ENCODE measurements at regions not wholly inside any gene's neighbourhood (a gene's known extent, or its start where the extent isn't known, plus 50 kb on each side); places are given as distances from the start of the nearest gene placed in this dataset.

DNA sequence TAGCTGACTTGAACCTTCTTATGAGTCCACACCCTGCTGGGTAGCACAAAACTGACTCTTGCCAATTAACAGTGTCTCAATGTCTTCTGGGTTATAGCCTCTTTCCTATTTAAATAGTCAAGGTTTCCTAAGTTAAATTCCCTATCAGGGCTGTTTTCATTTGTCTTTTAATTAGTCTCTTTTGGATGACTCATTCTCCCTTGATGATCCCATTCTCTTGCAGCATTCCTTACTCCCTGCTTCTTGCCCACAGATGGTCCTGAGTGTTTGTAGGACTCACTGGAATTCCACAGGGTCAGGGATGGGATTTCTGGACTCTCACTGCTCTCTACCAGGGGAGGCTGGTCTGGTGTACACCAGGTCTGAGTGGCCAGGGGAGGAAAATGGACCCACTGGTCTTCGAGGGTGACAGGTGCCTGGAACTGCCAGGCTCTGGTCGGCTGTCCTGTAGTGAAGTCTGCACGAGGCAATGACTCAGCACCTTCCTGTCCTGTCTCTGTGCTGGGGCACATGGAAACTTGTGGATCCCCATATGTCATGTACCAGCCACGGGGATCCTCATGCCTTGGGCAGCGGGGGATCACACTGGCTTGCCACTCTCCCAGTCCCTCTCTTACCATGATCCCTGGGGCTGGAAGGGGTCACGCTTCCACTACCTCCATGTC, 236.5 kb upstream of the PELI2 start:
- Histone ChIP-seq H3K4me3 (replicated peaks in 1 of 3; ENCODE audit: insufficient read depth in 1 of 3, low read depth in 1 of 3, low read length in 3 of 3) (no peak overlapping the region), H3K79me2 (ENCODE audit: control insufficient read depth, insufficient read depth, low read length) (no peaks in the 10 kb centered on the region), H2AFZ (ENCODE audit: low read depth, low read length) (no peak overlapping the region), H3K4me1 (ENCODE audit: control insufficient read depth, extremely low read depth, insufficient read depth, low read length) (no peaks in the 10 kb centered on the region), H3K9me3 (replicated peaks; ENCODE audit: control insufficient read depth, insufficient read depth, low read length) (no peaks in the 10 kb centered on the region), H3K27ac (ENCODE audit: insufficient read depth, low read depth, low read length) (no peak overlapping the region), H3K36me3 (ENCODE audit: control insufficient read depth in 2 of 2, extremely low read depth in 1 of 2, insufficient read depth in 2 of 2, low read length in 2 of 2) (no peaks in the 10 kb centered on the region), H3K9ac (replicated peaks; ENCODE audit: extremely low read depth, insufficient read depth, low read length) (no peak overlapping the region), H3K4me2 (ENCODE audit: insufficient read depth, low read length) (no peak overlapping the region), H4K20me1 (replicated peaks; ENCODE audit: control insufficient read depth, extremely low read depth, insufficient read depth, low read length) (no peaks in the 10 kb centered on the region), H3K27me3 (ENCODE audit: control insufficient read depth in 2 of 2, insufficient read depth in 2 of 2, low read length in 2 of 2) (peaks cover 19 to 21% of the 10 kb centered on the region in 2 experiments), H3K9me1 (replicated peaks; ENCODE audit: control insufficient read depth, extremely low read depth, insufficient read depth, low read length) (no peaks in the 10 kb centered on the region)
- intact Hi-C loops (cut with micrococcal nuclease) (no loop called here), dilution Hi-C loops (cut with MboI; ENCODE audit: extremely low pct_ligation_motif_present, low sequenced_read_pairs) (no loop called here)
- BruUV-seq (replicated peaks): no TSS peak
- DNase-seq (ENCODE audit: low read depth, low spot score) (no peak), FAIRE-seq (no peak)
- POLR2A ChIA-PET: no interaction called here
- CTCF ChIA-PET: interaction anchor here (1.0 kb wide), 1 partner anchor 11 kb away, joined by 4 read pairs; no protein-coding TSS in a partner anchor
- TF ChIP-seq JUN (IDR thresholded peaks at IDR 0.05; ENCODE audit: borderline replicate concordance, insufficient read depth, insufficient read length, low read depth) (peak; percentile 17), FOS (IDR thresholded peaks at IDR 0.05; ENCODE audit: borderline replicate concordance, insufficient read depth, low read length) (no peak)

GRCh38 chr14:55884819-55885218, 233.4 kb upstream of the PELI2 start:
- no peak for TF ChIP-seq POLR2A (IDR thresholded peaks at IDR 0.05; ENCODE audit: low read depth, low read length)
- TF ChIP-seq FOS (IDR thresholded peaks at IDR 0.05; ENCODE audit: borderline replicate concordance, insufficient read depth, low read length): no peak
- TF ChIP-seq, protein P1, sequence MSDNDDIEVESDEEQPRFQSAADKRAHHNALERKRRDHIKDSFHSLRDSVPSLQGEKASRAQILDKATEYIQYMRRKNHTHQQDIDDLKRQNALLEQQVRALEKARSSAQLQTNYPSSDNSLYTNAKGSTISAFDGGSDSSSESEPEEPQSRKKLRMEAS (IDR thresholded peaks at IDR 0.05; ENCODE audit: insufficient read depth, insufficient read length): no peak
- no peak for TF ChIP-seq EZH2 (IDR thresholded peaks at IDR 0.05; ENCODE audit: borderline replicate concordance, low read depth, low read length, severe bottlenecking)
- TF ChIP-seq, protein P2, sequence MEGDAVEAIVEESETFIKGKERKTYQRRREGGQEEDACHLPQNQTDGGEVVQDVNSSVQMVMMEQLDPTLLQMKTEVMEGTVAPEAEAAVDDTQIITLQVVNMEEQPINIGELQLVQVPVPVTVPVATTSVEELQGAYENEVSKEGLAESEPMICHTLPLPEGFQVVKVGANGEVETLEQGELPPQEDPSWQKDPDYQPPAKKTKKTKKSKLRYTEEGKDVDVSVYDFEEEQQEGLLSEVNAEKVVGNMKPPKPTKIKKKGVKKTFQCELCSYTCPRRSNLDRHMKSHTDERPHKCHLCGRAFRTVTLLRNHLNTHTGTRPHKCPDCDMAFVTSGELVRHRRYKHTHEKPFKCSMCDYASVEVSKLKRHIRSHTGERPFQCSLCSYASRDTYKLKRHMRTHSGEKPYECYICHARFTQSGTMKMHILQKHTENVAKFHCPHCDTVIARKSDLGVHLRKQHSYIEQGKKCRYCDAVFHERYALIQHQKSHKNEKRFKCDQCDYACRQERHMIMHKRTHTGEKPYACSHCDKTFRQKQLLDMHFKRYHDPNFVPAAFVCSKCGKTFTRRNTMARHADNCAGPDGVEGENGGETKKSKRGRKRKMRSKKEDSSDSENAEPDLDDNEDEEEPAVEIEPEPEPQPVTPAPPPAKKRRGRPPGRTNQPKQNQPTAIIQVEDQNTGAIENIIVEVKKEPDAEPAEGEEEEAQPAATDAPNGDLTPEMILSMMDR (IDR thresholded peaks at IDR 0.05; ENCODE audit: extremely low read depth in 1 of 2, insufficient read depth in 1 of 2, low read depth in 1 of 2, low read length in 2 of 2): no peak
- TF ChIP-seq GATA2 (IDR thresholded peaks at IDR 0.05; ENCODE audit: insufficient read depth, insufficient read length, low read depth, low read length): no peak
- TF ChIP-seq JUN (IDR thresholded peaks at IDR 0.05; ENCODE audit: borderline replicate concordance, insufficient read depth, insufficient read length, low read depth): no peak
- TF ChIP-seq POLR2AphosphoS5 (IDR thresholded peaks at IDR 0.05; ENCODE audit: insufficient read depth, low read depth, low read length): no peak
- TF ChIP-seq MYC (IDR thresholded peaks at IDR 0.05; ENCODE audit: low read depth, low read length): no peak
- H3K36me3 ChIP-seq (ENCODE audit: control insufficient read depth in 2 of 2, extremely low read depth in 1 of 2, insufficient read depth in 2 of 2, low read length in 2 of 2): no peaks in the 10 kb centered on the region
- no peaks in the 10 kb centered on the region for H4K20me1 ChIP-seq (replicated peaks; ENCODE audit: control insufficient read depth, extremely low read depth, insufficient read depth, low read length)
- intact Hi-C loops (cut with micrococcal nuclease): no loop called here
- ChIA-PET CTCF (no interaction called here), POLR2A (no interaction called here)
- no peak overlapping the region for H3K9ac ChIP-seq (replicated peaks; ENCODE audit: extremely low read depth, insufficient read depth, low read length)
- dilution Hi-C loops (cut with MboI; ENCODE audit: extremely low pct_ligation_motif_present, low sequenced_read_pairs): no loop called here
- BruUV-seq (replicated peaks): no TSS peak
- no peak overlapping the region for H3K4me3 ChIP-seq (replicated peaks in 1 of 3; ENCODE audit: insufficient read depth in 1 of 3, low read depth in 1 of 3, low read length in 3 of 3)
- H3K4me1 ChIP-seq (ENCODE audit: control insufficient read depth, extremely low read depth, insufficient read depth, low read length): no peaks in the 10 kb centered on the region
- no peaks in the 10 kb centered on the region for H3K79me2 ChIP-seq (ENCODE audit: control insufficient read depth, insufficient read depth, low read length)
- no peaks in the 10 kb centered on the region for H3K9me3 ChIP-seq (replicated peaks; ENCODE audit: control insufficient read depth, insufficient read depth, low read length)
- H3K9me1 ChIP-seq (replicated peaks; ENCODE audit: control insufficient read depth, extremely low read depth, insufficient read depth, low read length): no peaks in the 10 kb centered on the region
- no peak for FAIRE-seq
- no peak overlapping the region for H3K27ac ChIP-seq (ENCODE audit: insufficient read depth, low read depth, low read length)
- no peak overlapping the region for H2AFZ ChIP-seq (ENCODE audit: low read depth, low read length)
- H3K4me2 ChIP-seq (ENCODE audit: insufficient read depth, low read length): no peak overlapping the region
- no peak for DNase-seq (ENCODE audit: low read depth, low spot score)
- H3K27me3 ChIP-seq (ENCODE audit: control insufficient read depth in 2 of 2, insufficient read depth in 2 of 2, low read length in 2 of 2): peaks cover 7 to 9% of the 10 kb centered on the region in 2 experiments
